HUES64 (cell line): ENCODE measurements at regions not wholly inside any gene's neighbourhood (a gene's known extent, or its start where the extent isn't known, plus 50 kb on each side); places are given as distances from the start of the nearest gene placed in this dataset.

Source experiments
- H3K27ac ChIP-seq: 2 replicates; pipeline ENCODE4 v1.7.0; 2013; ENCODE audit warnings: low read depth, low read length, inconsistent platforms
- H3K27me3 ChIP-seq: 2 replicates; pipeline ENCODE4 v1.6.1; 2013; ENCODE audit warnings: mild to moderate bottlenecking, low read length; ENCODE audit not compliant: insufficient read depth
- H3K36me3 ChIP-seq: 2 replicates; pipeline ENCODE4 v1.6.1; 2013; ENCODE audit warnings: mild to moderate bottlenecking, low read length; ENCODE audit not compliant: insufficient read depth
- H3K4me1 ChIP-seq: 2 replicates; pipeline ENCODE4 v1.6.1; 2013; ENCODE audit warnings: mild to moderate bottlenecking, low read length, moderate library complexity; ENCODE audit not compliant: insufficient read depth
- H3K4me3 ChIP-seq: 2 replicates; pipeline ENCODE4 v1.5.1; 2013; ENCODE audit warnings: mild to moderate bottlenecking, low read length, moderate library complexity
- H3K9ac ChIP-seq: 2 replicates; pipeline ENCODE4 v1.6.1; 2013; ENCODE audit warnings: mild to moderate bottlenecking, low read depth, low read length
- H3K9me3 ChIP-seq: 2 replicates; pipeline ENCODE4 v1.6.1; 2013; ENCODE audit warnings: low read depth, low read length; ENCODE audit not compliant: insufficient read depth
- WGBS: fragments of 150-250, 120-280 bp; methylation state at CpG from one replicate; pipeline ENCODE4 v1.1.7; 2013; ENCODE audit warnings: missing lambda C conversion rate; 5-methylcytosine and 5-hydroxymethylcytosine counted together

GRCh38 chr1:38238294-38238693 is 191.7 kb upstream of the POU3F1 start:
- 91% methylated on average over 5 of the region's 5 CpGs for WGBS
- Histone ChIP-seq H3K9me3 (no peaks in the 10 kb centered on the region), H3K27me3 (no peaks in the 10 kb centered on the region; the same call in 1 of the 2 replicates), H3K36me3 (no peaks in the 10 kb centered on the region), H3K9ac (no peak overlapping the region), H3K4me1 (peaks cover 6% of the 10 kb centered on the region), H3K27ac (no peak overlapping the region), H3K4me3 (no peak overlapping the region)

DNA sequence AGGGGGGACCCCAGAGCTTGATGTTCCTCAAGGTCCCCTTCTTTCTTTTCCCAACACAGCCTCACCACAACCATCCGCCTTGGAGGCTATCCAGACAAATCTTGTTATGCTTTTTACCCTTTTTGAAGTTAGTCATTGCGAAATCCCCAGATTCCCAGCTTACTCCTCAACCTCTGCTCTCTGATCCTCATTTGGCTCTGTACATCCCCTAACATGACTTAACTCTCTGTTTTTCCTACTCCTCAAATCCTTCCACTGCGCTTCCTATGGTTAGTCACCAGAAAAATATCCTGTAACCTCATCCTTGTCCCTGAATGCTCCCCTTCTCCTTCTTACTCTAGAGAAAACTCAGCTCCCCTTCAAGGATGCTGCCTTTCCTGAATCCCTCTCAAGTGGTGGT is 189.1 kb upstream of the POU3F1 start:
- WGBS = 92% methylated on average over 3 of the region's 3 CpGs
- no peaks in the 10 kb centered on the region; the same call in 1 of the 2 replicates for H3K27me3 ChIP-seq
- peaks cover 2% of the 10 kb centered on the region; the same call in 1 of the 2 replicates for H3K9me3 ChIP-seq
- H3K4me3 ChIP-seq = no peak overlapping the region
- no peaks in the 10 kb centered on the region for H3K36me3 ChIP-seq
- H3K9ac ChIP-seq = no peak overlapping the region
- H3K27ac ChIP-seq = no peak overlapping the region
- no peaks in the 10 kb centered on the region for H3K4me1 ChIP-seq

DNA sequence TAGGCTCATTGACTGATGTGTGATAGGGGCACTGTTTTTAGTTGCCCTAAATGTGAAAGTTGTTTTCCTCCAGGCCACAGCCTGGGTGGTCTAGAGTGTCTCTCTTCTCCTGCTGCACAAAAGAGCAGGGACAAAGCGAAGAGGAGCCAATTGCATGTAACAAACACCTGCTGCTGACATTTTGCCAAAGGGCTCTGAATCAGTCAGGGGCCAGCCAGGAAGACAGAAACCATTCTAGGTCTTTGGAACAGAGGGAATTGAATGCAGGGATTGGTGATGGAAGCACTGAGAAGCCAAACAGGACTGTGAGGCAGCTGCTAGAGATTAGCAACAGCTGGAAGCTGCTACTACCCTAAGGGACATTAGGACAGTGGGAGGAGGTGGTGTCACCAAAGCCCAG is 185.3 kb upstream of the POU3F1 start:
- no peaks in the 10 kb centered on the region; the same call in 1 of the 2 replicates for H3K27me3 ChIP-seq
- no peaks in the 10 kb centered on the region for H3K4me1 ChIP-seq
- H3K9ac ChIP-seq = no peak overlapping the region
- no peaks in the 10 kb centered on the region for H3K36me3 ChIP-seq
- H3K4me3 ChIP-seq = no peak overlapping the region
- H3K27ac ChIP-seq = no peak overlapping the region
- H3K9me3 ChIP-seq = peaks cover 8% of the 10 kb centered on the region
- 83% methylated on average over 1 of the region's 1 CpG for WGBS

DNA sequence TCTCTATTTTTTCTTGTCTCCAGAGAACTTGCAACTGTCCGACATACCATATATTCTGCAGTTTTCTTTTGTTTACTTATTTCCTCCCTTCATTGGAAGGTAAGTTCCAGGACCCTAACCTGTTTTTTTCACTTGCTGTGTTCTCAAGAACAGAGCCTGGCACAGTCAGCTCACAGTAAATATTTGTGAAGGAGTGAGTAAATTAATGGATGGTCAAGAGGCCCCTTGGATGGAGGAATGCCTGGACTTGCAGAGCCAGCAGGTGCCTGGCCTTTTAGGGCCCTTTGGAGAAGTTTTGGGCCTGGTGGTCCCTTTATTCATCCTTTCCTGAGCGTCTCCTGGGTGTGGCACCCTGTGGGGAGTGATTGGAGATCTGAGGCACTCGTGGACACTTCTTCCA is 182.1 kb upstream of the POU3F1 start:
- peaks cover 8% of the 10 kb centered on the region for H3K9me3 ChIP-seq
- H3K36me3 ChIP-seq = no peaks in the 10 kb centered on the region
- WGBS = 88% methylated on average over 3 of the region's 3 CpGs
- H3K4me1 ChIP-seq = no peaks in the 10 kb centered on the region
- no peak overlapping the region for H3K4me3 ChIP-seq
- no peaks in the 10 kb centered on the region for H3K27me3 ChIP-seq
- H3K27ac ChIP-seq = no peak overlapping the region
- H3K9ac ChIP-seq = no peak overlapping the region

- Histone ChIP-seq H3K27me3 (no peaks in the 10 kb centered on the region), H3K4me1 (peaks cover 16% of the 10 kb centered on the region), H3K9ac (no peak overlapping the region), H3K4me3 (no peak overlapping the region), H3K36me3 (no peaks in the 10 kb centered on the region), H3K27ac (no peak overlapping the region), H3K9me3 (peaks cover 6% of the 10 kb centered on the region)
- WGBS = 93% methylated on average over 3 of the region's 3 CpGs
These were observed 179.2 kb upstream of the POU3F1 start for GRCh38 chr1:38225745-38226144.

- no peak overlapping the region for H3K27ac ChIP-seq
- H3K9me3 ChIP-seq = no peaks in the 10 kb centered on the region
- H3K9ac ChIP-seq = no peak overlapping the region
- no peaks in the 10 kb centered on the region for H3K27me3 ChIP-seq
- H3K4me3 ChIP-seq = no peak overlapping the region
- peaks cover 16% of the 10 kb centered on the region for H3K4me1 ChIP-seq
- H3K36me3 ChIP-seq = no peaks in the 10 kb centered on the region
These were observed 176.8 kb upstream of the POU3F1 start for GRCh38 chr1:38223391-38223790.

DNA sequence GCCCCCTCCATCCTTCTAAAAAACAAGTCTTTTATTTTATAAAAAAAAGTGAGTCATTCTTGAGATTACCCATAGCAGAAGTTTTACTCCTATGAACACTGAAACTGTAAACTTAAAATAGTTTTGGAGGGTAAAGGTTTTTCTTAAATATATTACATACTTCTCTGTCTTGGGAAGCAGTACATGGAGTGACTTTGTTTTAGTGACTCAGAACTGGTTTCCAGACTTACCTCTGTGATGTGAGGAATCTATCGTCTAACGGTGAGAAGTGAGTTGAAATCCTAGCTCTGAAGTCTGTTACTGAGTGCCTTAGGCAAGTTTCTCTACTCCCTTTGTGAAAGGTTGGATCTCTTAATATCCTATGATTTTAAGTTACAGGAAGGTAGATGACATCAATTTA is 176.3 kb upstream of the POU3F1 start:
- H3K9me3 ChIP-seq = no peaks in the 10 kb centered on the region

GRCh38 chr1:38221006-38221649 is 174.5 kb upstream of the POU3F1 start:
- Histone ChIP-seq H3K4me3 (no peak overlapping the region), H3K36me3 (no peaks in the 10 kb centered on the region), H3K4me1 (peaks cover 16% of the 10 kb centered on the region), H3K9ac (no peak overlapping the region), H3K9me3 (no peaks in the 10 kb centered on the region), H3K27me3 (no peaks in the 10 kb centered on the region), H3K27ac (no peak overlapping the region)
- WGBS = 87% methylated on average over 8 of the region's 9 CpGs

More for the DNA sequence above, 176.3 kb upstream of the POU3F1 start:
- Histone ChIP-seq H3K27me3 (no peaks in the 10 kb centered on the region), H3K4me1 (peaks cover 16% of the 10 kb centered on the region), H3K9ac (no peak overlapping the region), H3K27ac (no peak overlapping the region), H3K36me3 (no peaks in the 10 kb centered on the region), H3K4me3 (no peak overlapping the region)
- WGBS = 82% methylated on average over 2 of the region's 2 CpGs

DNA sequence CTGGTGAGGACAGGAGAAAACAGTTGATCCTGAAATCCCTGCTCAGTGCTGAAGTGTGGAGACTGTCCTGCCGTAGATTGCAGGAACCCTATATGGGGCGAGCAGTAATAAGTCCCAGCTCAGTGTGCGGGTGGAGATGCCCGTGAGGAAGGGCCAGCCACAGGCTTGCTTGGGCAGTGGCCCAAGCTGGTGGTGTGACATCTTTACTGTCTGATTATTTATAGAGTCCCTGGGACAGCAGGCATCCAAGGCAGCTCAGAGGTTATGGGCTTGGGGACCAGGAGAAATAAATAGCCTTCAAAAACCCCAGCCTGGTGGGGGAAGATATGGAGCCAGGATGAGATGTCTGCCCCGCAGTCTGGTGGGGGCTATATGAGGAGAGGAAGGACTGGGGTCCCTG is 170.7 kb upstream of the POU3F1 start:
- no peaks in the 10 kb centered on the region for H3K27me3 ChIP-seq
- H3K36me3 ChIP-seq = no peaks in the 10 kb centered on the region
- H3K4me1 ChIP-seq = peaks cover 12% of the 10 kb centered on the region
- no peaks in the 10 kb centered on the region for H3K9me3 ChIP-seq
- H3K27ac ChIP-seq = no peak overlapping the region
- 92% methylated on average over 5 of the region's 5 CpGs for WGBS
- H3K9ac ChIP-seq = no peak overlapping the region
- H3K4me3 ChIP-seq = no peak overlapping the region

DNA sequence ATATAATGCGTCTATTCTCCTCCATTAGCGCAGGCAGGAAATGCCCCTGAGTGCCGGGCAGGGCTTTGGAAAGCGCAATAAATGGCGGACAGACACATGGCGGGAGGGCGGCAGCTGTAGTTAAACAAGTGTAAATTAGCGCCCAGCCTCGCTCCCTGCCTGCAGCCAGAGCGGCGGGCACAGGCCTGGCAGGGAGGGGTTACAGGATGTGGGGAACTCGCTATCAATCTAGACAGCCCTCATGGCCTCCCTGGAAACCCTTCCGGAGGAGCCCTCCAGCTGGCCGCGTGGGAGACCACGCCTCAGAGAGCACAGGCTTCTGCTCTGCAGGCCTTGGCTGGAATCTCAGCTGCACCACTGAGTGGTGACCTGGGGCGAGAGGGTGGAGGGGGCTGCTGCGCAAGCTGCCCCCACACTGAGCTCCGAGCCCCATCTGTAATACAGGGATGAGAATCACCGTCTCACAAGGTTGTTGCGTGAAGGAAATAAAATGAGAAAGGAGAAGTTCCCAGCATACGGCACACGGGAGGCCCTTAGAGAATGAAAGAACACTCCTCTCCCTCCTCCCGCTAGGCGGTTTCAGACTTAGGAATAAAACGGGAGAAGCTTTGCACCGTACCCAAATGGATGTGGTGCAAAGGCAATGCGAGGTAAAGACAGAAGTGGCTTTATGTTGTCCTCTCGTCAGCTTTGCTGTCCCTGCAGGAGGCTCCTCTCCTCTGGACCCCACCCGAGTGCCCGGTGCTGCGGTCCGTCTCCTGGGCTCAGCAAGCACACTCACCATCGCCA is 167.2 kb upstream of the POU3F1 start:
- no peaks in the 10 kb centered on the region for H3K36me3 ChIP-seq
- no peaks in the 10 kb centered on the region for H3K9me3 ChIP-seq
- WGBS = 90% methylated on average over 34 of the region's 34 CpGs
- no peaks in the 10 kb centered on the region; the same call in 1 of the 2 replicates for H3K4me1 ChIP-seq
- no peak overlapping the region for H3K4me3 ChIP-seq
- H3K9ac ChIP-seq = no peak overlapping the region
- no peak overlapping the region for H3K27ac ChIP-seq
- H3K27me3 ChIP-seq = no peaks in the 10 kb centered on the region

GRCh38 chr1:38210895-38211177 is 164.2 kb upstream of the POU3F1 start:
- Histone ChIP-seq H3K27me3 (no peaks in the 10 kb centered on the region), H3K4me3 (no peak overlapping the region), H3K9ac (no peak overlapping the region), H3K9me3 (no peaks in the 10 kb centered on the region), H3K27ac (no peak overlapping the region), H3K4me1 (no peaks in the 10 kb centered on the region), H3K36me3 (no peaks in the 10 kb centered on the region)
- 100% methylated on average over 1 of the region's 1 CpG for WGBS
